ENCODE measurements at regions not wholly inside any gene's neighbourhood (a gene's known extent, or its start where the extent isn't known, plus 50 kb on each side); places are given as distances from the start of the nearest gene placed in this dataset.

DNA sequence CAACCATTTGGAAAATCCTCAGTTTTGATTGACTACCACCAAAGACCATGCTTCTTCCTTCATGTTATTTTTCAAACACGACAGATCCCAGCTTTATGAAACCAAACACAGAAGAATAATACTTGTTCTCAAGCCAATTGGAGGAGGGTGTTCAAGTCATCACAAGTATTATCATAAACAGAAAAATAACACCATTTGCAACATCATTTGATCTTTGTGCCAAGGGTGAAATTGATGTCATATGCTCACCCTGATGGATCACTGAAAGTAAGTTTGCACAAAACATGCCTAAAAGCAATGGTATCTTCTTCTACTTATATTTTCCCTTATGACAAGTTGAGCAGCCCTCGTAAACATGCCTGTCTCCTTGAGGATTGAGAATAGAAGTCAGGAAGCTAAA lies 448.0 kb upstream of the ZEB2 start:
- TF ChIP-seq, protein P1, sequence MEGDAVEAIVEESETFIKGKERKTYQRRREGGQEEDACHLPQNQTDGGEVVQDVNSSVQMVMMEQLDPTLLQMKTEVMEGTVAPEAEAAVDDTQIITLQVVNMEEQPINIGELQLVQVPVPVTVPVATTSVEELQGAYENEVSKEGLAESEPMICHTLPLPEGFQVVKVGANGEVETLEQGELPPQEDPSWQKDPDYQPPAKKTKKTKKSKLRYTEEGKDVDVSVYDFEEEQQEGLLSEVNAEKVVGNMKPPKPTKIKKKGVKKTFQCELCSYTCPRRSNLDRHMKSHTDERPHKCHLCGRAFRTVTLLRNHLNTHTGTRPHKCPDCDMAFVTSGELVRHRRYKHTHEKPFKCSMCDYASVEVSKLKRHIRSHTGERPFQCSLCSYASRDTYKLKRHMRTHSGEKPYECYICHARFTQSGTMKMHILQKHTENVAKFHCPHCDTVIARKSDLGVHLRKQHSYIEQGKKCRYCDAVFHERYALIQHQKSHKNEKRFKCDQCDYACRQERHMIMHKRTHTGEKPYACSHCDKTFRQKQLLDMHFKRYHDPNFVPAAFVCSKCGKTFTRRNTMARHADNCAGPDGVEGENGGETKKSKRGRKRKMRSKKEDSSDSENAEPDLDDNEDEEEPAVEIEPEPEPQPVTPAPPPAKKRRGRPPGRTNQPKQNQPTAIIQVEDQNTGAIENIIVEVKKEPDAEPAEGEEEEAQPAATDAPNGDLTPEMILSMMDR (IDR thresholded peaks at IDR 0.05), result no peak
- TF ChIP-seq EP300 (IDR thresholded peaks at IDR 0.05), result no peak
- TF ChIP-seq POLR2A (IDR thresholded peaks at IDR 0.05), result no peak

Data from sigmoid colon (tissue), 4 donors.